ENCODE measurements at regions not wholly inside any gene's neighbourhood (a gene's known extent, or its start where the extent isn't known, plus 50 kb on each side); places are given as distances from the start of the nearest gene placed in this dataset.

- H3K4me3 ChIP-seq, result no peak overlapping the region
- no peaks in the 10 kb centered on the region for H3K27me3 ChIP-seq
- H3K4me1 ChIP-seq, result no peaks in the 10 kb centered on the region
- DNase-seq (ENCODE audit: low spot score in 2 of 2), result no peak
- H3K9me3 ChIP-seq, result no peaks in the 10 kb centered on the region
- no peak for TF ChIP-seq CTCF (IDR thresholded peaks at IDR 0.05)
- intact Hi-C loops (cut with DNase I), result no loop called here
- no peaks in the 10 kb centered on the region for H3K36me3 ChIP-seq
- H3K27ac ChIP-seq, result no peak overlapping the region
Observed at GRCh38 chr10:57972783-57973182, 294.9 kb downstream of the IPMK start.

GRCh38 chr10:57968328-57969016 is 299.2 kb downstream of the IPMK start:
- Histone ChIP-seq H3K36me3 (no peaks in the 10 kb centered on the region), H3K9me3 (no peaks in the 10 kb centered on the region), H3K27ac (no peak overlapping the region), H3K4me1 (no peaks in the 10 kb centered on the region), H3K27me3 (no peaks in the 10 kb centered on the region), H3K4me3 (no peak overlapping the region)
- no peak for DNase-seq (ENCODE audit: low spot score in 2 of 2)
- intact Hi-C loops (cut with DNase I), result no loop called here
- no peak for TF ChIP-seq CTCF (IDR thresholded peaks at IDR 0.05)

GRCh38 chr10:57964351-57964750 is 303.3 kb downstream of the IPMK start:
- no peak overlapping the region for H3K4me3 ChIP-seq
- H3K9me3 ChIP-seq, result no peaks in the 10 kb centered on the region
- DNase-seq (ENCODE audit: low spot score in 2 of 2), result no peak
- H3K36me3 ChIP-seq, result no peaks in the 10 kb centered on the region
- H3K4me1 ChIP-seq, result no peaks in the 10 kb centered on the region
- no peaks in the 10 kb centered on the region for H3K27me3 ChIP-seq
- no peak overlapping the region for H3K27ac ChIP-seq
- no peak for TF ChIP-seq CTCF (IDR thresholded peaks at IDR 0.05)
- intact Hi-C loops (cut with DNase I), result no loop called here

GRCh38 chr10:57963546-57963945 is 304.1 kb downstream of the IPMK start:
- no peaks in the 10 kb centered on the region for H3K4me1 ChIP-seq
- TF ChIP-seq CTCF (IDR thresholded peaks at IDR 0.05), result no peak
- DNase-seq (ENCODE audit: low spot score in 2 of 2), result no peak
- H3K36me3 ChIP-seq, result no peaks in the 10 kb centered on the region
- H3K4me3 ChIP-seq, result no peak overlapping the region
- H3K27me3 ChIP-seq, result no peaks in the 10 kb centered on the region
- H3K9me3 ChIP-seq, result no peaks in the 10 kb centered on the region
- H3K27ac ChIP-seq, result no peak overlapping the region
- intact Hi-C loops (cut with DNase I), result no loop called here

GRCh38 chr10:57962839-57963238 is 304.9 kb downstream of the IPMK start:
- Histone ChIP-seq H3K4me3 (no peak overlapping the region), H3K36me3 (no peaks in the 10 kb centered on the region), H3K9me3 (no peaks in the 10 kb centered on the region), H3K27ac (no peak overlapping the region), H3K4me1 (no peaks in the 10 kb centered on the region), H3K27me3 (no peaks in the 10 kb centered on the region)
- no peak for DNase-seq (ENCODE audit: low spot score in 2 of 2)
- no peak for TF ChIP-seq CTCF (IDR thresholded peaks at IDR 0.05)
- intact Hi-C loops (cut with DNase I), result no loop called here

GRCh38 chr10:57961487-57961886 is 306.2 kb downstream of the IPMK start:
- H3K27ac ChIP-seq, result no peak overlapping the region
- no peaks in the 10 kb centered on the region for H3K36me3 ChIP-seq
- DNase-seq (ENCODE audit: low spot score in 2 of 2), result no peak
- H3K27me3 ChIP-seq, result no peaks in the 10 kb centered on the region
- intact Hi-C loops (cut with DNase I), result no loop called here
- H3K4me3 ChIP-seq, result no peak overlapping the region
- no peaks in the 10 kb centered on the region for H3K9me3 ChIP-seq
- no peaks in the 10 kb centered on the region for H3K4me1 ChIP-seq
- TF ChIP-seq CTCF (IDR thresholded peaks at IDR 0.05), result no peak
